ENCODE measurements at regions not wholly inside any gene's neighbourhood (a gene's known extent, or its start where the extent isn't known, plus 50 kb on each side); places are given as distances from the start of the nearest gene placed in this dataset.

GRCh38 chr15:53213336-53213735 is 423.2 kb upstream of the ONECUT1 start:
- no peaks in the 10 kb centered on the region for H3K36me3 ChIP-seq (replicated peaks in 1 of 2; ENCODE audit: control insufficient read depth in 1 of 2, insufficient read depth in 2 of 2, low read length in 1 of 2)
- no peaks in the 10 kb centered on the region for H3K27me3 ChIP-seq (ENCODE audit: insufficient read depth)
- POLR2A ChIA-PET, result no interaction called here
- H3K9me3 ChIP-seq, result no peaks in the 10 kb centered on the region
- no peak for DNase-seq
- TF ChIP-seq CTCF (IDR thresholded peaks at IDR 0.05) (no peak), FOSL2 (IDR thresholded peaks at IDR 0.05; ENCODE audit: borderline replicate concordance, low read depth) (no peak), RAD21 (IDR thresholded peaks at IDR 0.05; ENCODE audit: low read length) (no peak), GATA2 (CRISPR knock-in tag; IDR thresholded peaks at IDR 0.05) (no peak), GABPA (IDR thresholded peaks at IDR 0.05; ENCODE audit: low read depth) (no peak), EP300 (IDR thresholded peaks at IDR 0.05; ENCODE audit: borderline replicate concordance in 1 of 2, low read depth in 1 of 2, low read length in 1 of 2) (no peak), PBX3 (IDR thresholded peaks at IDR 0.05) (no peak), EZH2phosphoT487 (IDR thresholded peaks at IDR 0.05; ENCODE audit: borderline replicate concordance, low read depth) (no peak), REST (IDR thresholded peaks at IDR 0.05; ENCODE audit: low read depth, low read length) (no peak), TCF12 (IDR thresholded peaks at IDR 0.05) (no peak), IRF3 (IDR thresholded peaks at IDR 0.05; ENCODE audit: low read depth, low read length) (no peak), NRF1 (IDR thresholded peaks at IDR 0.05; ENCODE audit: low read depth, low read length) (no peak), SMC3 (IDR thresholded peaks at IDR 0.05; ENCODE audit: low read depth, low read length) (no peak)
- no peak overlapping the region for H2AFZ ChIP-seq (ENCODE audit: low read depth)
- no peaks in the 10 kb centered on the region for H3K79me2 ChIP-seq (ENCODE audit: insufficient read depth)
- CTCF ChIA-PET, result no interaction called here
- H3K9me2 ChIP-seq, result no peaks in the 10 kb centered on the region
- H3K4me3 ChIP-seq (ENCODE audit: low read depth in 2 of 2, low read length in 1 of 2), result no peak overlapping the region
- H3K4me2 ChIP-seq, result no peak overlapping the region
- no peaks in the 10 kb centered on the region for H4K20me1 ChIP-seq (ENCODE audit: insufficient read depth)
- H3F3A ChIP-seq (replicated peaks; ENCODE audit: insufficient read depth), result no peaks in the 10 kb centered on the region
- no peak overlapping the region for H3K9ac ChIP-seq
- no peaks in the 10 kb centered on the region for H3K4me1 ChIP-seq (ENCODE audit: control insufficient read depth in 1 of 2, insufficient read depth in 2 of 2, low read depth in 1 of 2, low read length in 1 of 2)
- H3K27ac ChIP-seq (ENCODE audit: low read depth in 2 of 2, low read length in 1 of 2), result no peak overlapping the region

Measured in SK-N-SH (cell line).